ENCODE measurements at regions not wholly inside any gene's neighbourhood (a gene's known extent, or its start where the extent isn't known, plus 50 kb on each side); places are given as distances from the start of the nearest gene placed in this dataset.

GRCh38 chr2:195413944-195414343 lies 243.1 kb upstream of the SLC39A10 start:
- TF ChIP-seq, protein P1, sequence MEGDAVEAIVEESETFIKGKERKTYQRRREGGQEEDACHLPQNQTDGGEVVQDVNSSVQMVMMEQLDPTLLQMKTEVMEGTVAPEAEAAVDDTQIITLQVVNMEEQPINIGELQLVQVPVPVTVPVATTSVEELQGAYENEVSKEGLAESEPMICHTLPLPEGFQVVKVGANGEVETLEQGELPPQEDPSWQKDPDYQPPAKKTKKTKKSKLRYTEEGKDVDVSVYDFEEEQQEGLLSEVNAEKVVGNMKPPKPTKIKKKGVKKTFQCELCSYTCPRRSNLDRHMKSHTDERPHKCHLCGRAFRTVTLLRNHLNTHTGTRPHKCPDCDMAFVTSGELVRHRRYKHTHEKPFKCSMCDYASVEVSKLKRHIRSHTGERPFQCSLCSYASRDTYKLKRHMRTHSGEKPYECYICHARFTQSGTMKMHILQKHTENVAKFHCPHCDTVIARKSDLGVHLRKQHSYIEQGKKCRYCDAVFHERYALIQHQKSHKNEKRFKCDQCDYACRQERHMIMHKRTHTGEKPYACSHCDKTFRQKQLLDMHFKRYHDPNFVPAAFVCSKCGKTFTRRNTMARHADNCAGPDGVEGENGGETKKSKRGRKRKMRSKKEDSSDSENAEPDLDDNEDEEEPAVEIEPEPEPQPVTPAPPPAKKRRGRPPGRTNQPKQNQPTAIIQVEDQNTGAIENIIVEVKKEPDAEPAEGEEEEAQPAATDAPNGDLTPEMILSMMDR (IDR thresholded peaks at IDR 0.05), result no peak
- DNase-seq (ENCODE audit: low spot score) (no peak), ATAC-seq (ENCODE audit: low FRiP score) (no peak)

GRCh38 chr2:195413422-195413821 lies 243.6 kb upstream of the SLC39A10 start:
- TF ChIP-seq, protein P1 (IDR thresholded peaks at IDR 0.05), result no peak
- no peak for ATAC-seq (ENCODE audit: low FRiP score)
- no peak for DNase-seq (ENCODE audit: low spot score)

DNA sequence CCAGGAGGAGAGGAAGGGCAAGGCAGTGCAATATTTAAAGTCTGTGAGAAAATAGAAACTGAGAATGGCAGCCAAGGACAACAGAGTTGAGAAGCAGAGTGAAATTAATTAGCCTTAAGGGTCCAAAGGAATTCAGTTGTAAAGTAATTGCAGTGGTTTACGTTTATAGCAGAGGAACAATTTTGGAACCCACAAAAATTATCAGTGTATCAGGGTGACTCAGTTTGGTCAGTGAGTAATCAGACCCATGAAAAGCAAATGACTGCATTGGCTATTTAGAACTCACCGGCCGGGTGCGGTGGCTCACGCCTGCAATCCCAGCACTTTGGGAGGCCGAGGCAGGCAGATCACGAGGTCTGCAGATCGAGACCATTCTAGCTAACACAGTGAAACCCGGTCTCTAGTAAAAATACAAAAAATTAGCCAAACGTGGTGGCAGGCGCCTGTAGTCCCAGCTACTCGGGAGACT lies 245.8 kb upstream of the SLC39A10 start:
- TF ChIP-seq, protein P1 (IDR thresholded peaks at IDR 0.05), result no peak
- ATAC-seq (ENCODE audit: low FRiP score), result no peak

GRCh38 chr2:195410074-195410671 lies 246.9 kb upstream of the SLC39A10 start:
- ATAC-seq (ENCODE audit: low FRiP score), result no peak
- TF ChIP-seq, protein P1 (IDR thresholded peaks at IDR 0.05), result no peak
- no peak for DNase-seq (ENCODE audit: low spot score)

More for the DNA sequence above, 245.8 kb upstream of the SLC39A10 start:
- DNase-seq (ENCODE audit: low spot score), result no peak

- TF ChIP-seq, protein P1 (IDR thresholded peaks at IDR 0.05), result no peak
Measured at GRCh38 chr2:195408811-195409210, 248.2 kb upstream of the SLC39A10 start.

GRCh38 chr2:195408196-195408595 lies 248.8 kb upstream of the SLC39A10 start:
- TF ChIP-seq, protein P1 (IDR thresholded peaks at IDR 0.05), result no peak
- ATAC-seq (ENCODE audit: low FRiP score), result no peak
- no peak for DNase-seq (ENCODE audit: low spot score)

More at GRCh38 chr2:195408811-195409210, 248.2 kb upstream of the SLC39A10 start:
- ATAC-seq (ENCODE audit: low FRiP score), result no peak
- DNase-seq (ENCODE audit: low spot score), result no peak

DNA sequence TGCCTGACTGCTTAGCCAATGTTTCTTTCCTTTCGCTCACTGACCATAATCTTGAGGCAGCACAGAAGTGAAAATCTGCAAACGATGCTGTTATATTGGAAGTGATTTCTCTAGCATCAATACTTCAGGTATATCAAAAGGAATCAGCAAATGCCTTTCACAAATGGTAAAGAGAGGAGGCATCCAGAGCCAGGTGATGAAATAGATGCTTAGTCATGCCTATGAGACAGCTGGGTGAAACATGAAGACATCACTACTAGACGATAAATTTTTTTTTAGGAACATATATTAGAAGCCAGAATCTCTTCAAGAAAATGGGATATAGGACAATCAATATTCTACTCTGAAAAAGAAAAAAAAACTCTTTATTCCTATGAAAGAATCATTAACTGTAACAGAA lies 249.2 kb upstream of the SLC39A10 start:
- DNase-seq (ENCODE audit: low spot score) (no peak), ATAC-seq (ENCODE audit: low FRiP score) (no peak)
- TF ChIP-seq, protein P1 (IDR thresholded peaks at IDR 0.05), result no peak

Measured in omental fat pad (tissue), 3 donors.